ENCODE measurements at regions not wholly inside any gene's neighbourhood (a gene's known extent, or its start where the extent isn't known, plus 50 kb on each side); places are given as distances from the start of the nearest gene placed in this dataset.

DNA sequence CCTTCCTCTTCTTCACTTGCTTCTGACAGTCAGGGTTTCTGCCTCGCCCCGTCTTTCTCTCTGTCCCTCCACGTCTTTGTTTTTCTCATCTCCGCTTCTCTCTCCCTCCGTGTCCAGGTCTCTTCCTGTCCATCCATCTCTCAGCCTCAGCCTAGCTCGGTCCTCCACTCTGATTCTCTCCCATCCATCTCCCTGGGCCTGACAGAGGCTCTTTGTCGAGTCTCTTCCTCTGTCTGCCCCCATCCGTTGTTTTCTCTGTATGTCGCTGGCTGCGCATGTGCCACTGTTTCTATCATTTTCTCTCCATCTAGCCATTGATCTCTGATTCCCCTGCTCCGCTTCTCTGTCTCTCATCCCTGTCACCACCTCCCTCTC, 328.9 kb upstream of the TBX3 start:
- TF ChIP-seq CTCF (conservative IDR thresholded peaks at IDR 0.05 in 1 of 2, IDR thresholded peaks at IDR 0.05 in 1 of 2; ENCODE audit: low read depth in 1 of 2, low read length in 2 of 2): no peak
- TF ChIP-seq EZH2 (IDR thresholded peaks at IDR 0.05; ENCODE audit: low read length, missing control alignments): no peak

Measured in fibroblast of lung (primary cell).